Loucy (cell line): ENCODE measurements at regions not wholly inside any gene's neighbourhood (a gene's known extent, or its start where the extent isn't known, plus 50 kb on each side); places are given as distances from the start of the nearest gene placed in this dataset.

Experiments used
- CTCF ChIP-seq: fragments of 200-600 bp; sonication (generic); conservative IDR thresholded peaks from 2 replicates; pipeline ENCODE4 v1.5.1; 2014; ENCODE audit warnings: mild to moderate bottlenecking, antibody characterized with exemption, low read length
- EZH2phosphoT487 ChIP-seq: fragments of 200-600 bp; IDR thresholded peaks from 2 replicates; pipeline ENCODE4 v1.6.1; 2018; ENCODE audit warnings: antibody characterized with exemption, mild to moderate bottlenecking, moderate library complexity, borderline replicate concordance

- TF ChIP-seq CTCF (no peak), EZH2phosphoT487 (no peak)
These were observed 789.7 kb downstream of the GATA3 start for GRCh38 chr10:8844141-8844540.
